Upper lobe of right lung (tissue), 1 donor: ENCODE measurements at regions not wholly inside any gene's neighbourhood (a gene's known extent, or its start where the extent isn't known, plus 50 kb on each side); places are given as distances from the start of the nearest gene placed in this dataset.

ENCODE experiments used
- ATAC-seq: fragments of 200-7000 bp; cut with Tn5 transposase; one replicate; pipeline ENCODE4 v1.9.1; 2020; ENCODE audit warnings: mild to moderate bottlenecking, moderate library complexity
- DNase-seq: peaks from one replicate; pipeline ENCODE4 v3.0.0-alpha.2; 2020
- H3K27ac ChIP-seq: fragments of 200-600 bp; one replicate; pipeline ENCODE4 v1.8.0; 2022
- H3K27me3 ChIP-seq: fragments of 200-600 bp; one replicate; pipeline ENCODE4 v1.8.0; 2022; ENCODE audit warnings: mild to moderate bottlenecking
- H3K36me3 ChIP-seq: fragments of 200-600 bp; one replicate; pipeline ENCODE4 v1.8.0; 2022
- H3K4me1 ChIP-seq: fragments of 200-600 bp; one replicate; pipeline ENCODE4 v1.8.0; 2022
- H3K4me3 ChIP-seq: fragments of 200-600 bp; one replicate; pipeline ENCODE4 v1.8.0; 2022; ENCODE audit warnings: mild to moderate bottlenecking
- H3K9me3 ChIP-seq: fragments of 200-600 bp; one replicate; pipeline ENCODE4 v1.8.0; 2022
- CTCF ChIP-seq: fragments of 200-600 bp; IDR thresholded peaks from one replicate; pipeline ENCODE4 v1.8.0; 2022; ENCODE audit warnings: antibody characterized with exemption
- intact Hi-C: fragments of 100-400 bp; cut with DNase I; formaldehyde crosslinking; loops from one replicate; pipeline ENCODE4 v1.11.0; 2022
- donor health status: DM: no; HTN: yes; CAD: no; lungs with severe emphysema.

GRCh38 chr22:49594078-49594477, 233.6 kb downstream of the BRD1 start:
- Histone ChIP-seq H3K27me3 (no peaks in the 10 kb centered on the region), H3K36me3 (no peaks in the 10 kb centered on the region), H3K4me1 (peaks cover 7% of the 10 kb centered on the region), H3K9me3 (no peaks in the 10 kb centered on the region), H3K27ac (no peak overlapping the region), H3K4me3 (no peak overlapping the region)
- no peak for ATAC-seq
- intact Hi-C loops = no loop called here
- DNase-seq = no peak
- no peak for TF ChIP-seq CTCF

DNA sequence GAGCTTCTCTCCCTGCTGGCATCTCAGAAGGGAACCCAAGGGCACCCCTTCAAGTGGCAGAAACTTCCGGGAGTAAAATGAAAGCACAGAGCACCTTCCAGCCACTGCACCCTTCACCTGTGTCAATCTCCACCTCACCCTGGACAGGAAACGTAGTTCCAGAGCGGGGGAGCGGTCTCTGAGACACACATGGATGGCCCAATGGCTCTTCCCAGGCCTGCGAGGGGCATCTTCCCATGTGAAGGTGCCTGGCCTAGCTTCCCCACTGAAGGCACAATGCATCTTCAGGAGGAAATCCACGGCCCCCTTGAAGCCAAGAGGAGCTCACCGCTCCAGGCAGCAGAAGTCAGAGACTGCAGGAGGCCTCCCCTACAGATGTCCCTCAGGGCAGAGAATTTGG, 234.2 kb downstream of the BRD1 start:
- ATAC-seq = no peak
- TF ChIP-seq CTCF = no peak
- Histone ChIP-seq H3K27ac (peak overlapping the region; percentile 63), H3K9me3 (no peaks in the 10 kb centered on the region), H3K4me1 (peaks cover 7% of the 10 kb centered on the region), H3K36me3 (no peaks in the 10 kb centered on the region), H3K4me3 (no peak overlapping the region), H3K27me3 (no peaks in the 10 kb centered on the region)
- no peak for DNase-seq
- intact Hi-C loops = no loop called here

DNA sequence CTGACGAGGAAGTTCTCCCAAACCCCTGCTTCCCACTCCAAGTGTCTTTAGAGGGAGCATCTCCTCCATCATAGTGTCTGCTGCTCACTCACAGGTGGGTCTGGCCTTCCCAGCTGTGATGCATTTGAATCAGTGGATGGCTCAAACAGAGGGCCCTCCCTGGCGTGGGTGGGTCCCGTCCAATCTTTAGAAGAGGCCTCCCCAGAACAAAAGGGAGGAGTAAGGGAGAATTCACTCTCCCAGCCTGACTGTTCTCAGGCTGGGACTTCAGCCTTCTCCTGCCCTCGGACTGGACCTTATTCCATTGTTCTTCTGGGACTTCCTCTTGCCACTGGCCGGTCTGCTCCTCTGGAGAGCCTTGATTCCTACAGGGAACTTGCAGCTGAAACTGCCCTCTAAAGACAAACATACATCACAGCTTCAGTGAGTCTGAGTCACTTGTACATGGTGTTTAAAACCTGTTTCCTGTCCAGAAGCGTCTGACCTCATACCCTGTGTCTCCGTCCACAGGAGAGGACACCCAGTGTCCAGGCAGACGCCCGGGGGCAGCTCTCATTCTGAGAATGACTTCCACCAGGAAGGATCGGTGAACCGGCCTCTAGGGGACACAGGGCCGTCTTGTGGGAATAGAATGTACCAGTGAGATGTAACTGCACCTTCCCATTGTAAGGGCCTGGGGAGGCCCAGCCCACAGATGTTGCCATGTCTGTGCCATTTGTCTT, 234.7 kb downstream of the BRD1 start:
- no peaks in the 10 kb centered on the region for H3K27me3 ChIP-seq
- H3K9me3 ChIP-seq = no peaks in the 10 kb centered on the region
- TF ChIP-seq CTCF = no peak
- intact Hi-C loops = no loop called here
- H3K4me1 ChIP-seq = peaks cover 7% of the 10 kb centered on the region
- H3K36me3 ChIP-seq = no peaks in the 10 kb centered on the region
- peak overlapping the region; percentile 63 for H3K27ac ChIP-seq
- no peak overlapping the region for H3K4me3 ChIP-seq
- DNase-seq = no peak
- peak; percentile 72 for ATAC-seq

DNA sequence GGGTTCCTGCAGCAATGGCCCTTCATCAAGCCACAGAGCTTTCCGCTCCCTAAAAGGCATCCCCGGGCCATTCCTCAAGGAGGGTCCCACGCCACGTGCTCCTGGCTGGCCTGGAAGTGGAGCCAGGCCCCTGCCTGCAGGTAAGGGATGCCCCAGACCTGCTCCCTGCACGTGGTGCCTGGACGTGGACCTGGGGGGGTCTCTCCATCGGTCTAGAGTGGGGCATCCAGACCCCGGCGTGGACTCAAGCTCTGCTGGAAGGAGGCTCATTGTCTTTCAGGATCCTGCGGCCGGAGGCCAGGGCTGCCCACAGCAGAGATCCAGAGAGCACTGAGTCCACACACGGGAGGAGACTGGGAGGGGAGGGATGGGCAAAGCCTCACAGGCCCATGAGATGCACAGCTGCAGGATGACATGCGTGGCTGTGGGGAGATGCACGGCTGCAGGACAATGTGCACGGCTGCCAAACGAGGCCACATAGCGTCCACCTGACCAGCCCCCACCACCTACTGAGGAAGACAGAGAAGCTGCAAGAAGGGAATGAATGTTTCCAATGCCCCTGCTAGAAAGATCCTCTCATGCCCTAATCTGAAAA, 236.7 kb downstream of the BRD1 start:
- no peak overlapping the region for H3K27ac ChIP-seq
- no peaks in the 10 kb centered on the region for H3K9me3 ChIP-seq
- no peak overlapping the region for H3K4me3 ChIP-seq
- DNase-seq (peak; percentile 63), ATAC-seq (no peak)
- TF ChIP-seq CTCF = no peak
- H3K36me3 ChIP-seq = no peaks in the 10 kb centered on the region
- no peaks in the 10 kb centered on the region for H3K27me3 ChIP-seq
- intact Hi-C loops = no loop called here
- peaks cover 7% of the 10 kb centered on the region for H3K4me1 ChIP-seq

DNA sequence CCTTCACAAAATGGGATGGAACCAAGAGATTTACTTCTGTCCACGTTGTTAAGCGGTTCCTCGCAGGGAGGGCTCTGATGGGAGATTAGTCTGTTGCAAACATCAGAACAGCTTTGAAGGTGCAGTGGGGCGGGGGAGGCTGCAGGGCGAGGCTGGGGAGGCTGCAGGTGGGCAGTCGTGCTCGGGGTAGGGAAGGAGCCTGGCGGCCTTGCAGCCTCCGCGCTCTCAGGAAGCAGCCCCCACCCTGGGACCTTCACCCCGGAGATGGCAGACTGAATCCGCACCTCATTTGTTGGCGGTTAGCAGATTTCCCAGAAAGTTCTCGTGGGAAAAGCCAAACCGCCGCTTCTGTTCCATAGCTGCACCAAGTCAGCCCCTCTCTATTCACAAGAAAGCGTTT, 237.3 kb downstream of the BRD1 start:
- no peak for TF ChIP-seq CTCF
- no peak overlapping the region for H3K27ac ChIP-seq

More for the DNA sequence above, 237.3 kb downstream of the BRD1 start:
- Histone ChIP-seq H3K4me1 (peaks cover 7% of the 10 kb centered on the region), H3K4me3 (no peak overlapping the region), H3K27me3 (no peaks in the 10 kb centered on the region), H3K9me3 (no peaks in the 10 kb centered on the region), H3K36me3 (no peaks in the 10 kb centered on the region)
- intact Hi-C loops = no loop called here
- DNase-seq (peak; percentile 46), ATAC-seq (no peak)
